ENCODE measurements at regions not wholly inside any gene's neighbourhood (a gene's known extent, or its start where the extent isn't known, plus 50 kb on each side); places are given as distances from the start of the nearest gene placed in this dataset.
"Not testable (repeated sequence)": the region's sequence is repeated elsewhere in the genome, so short reads cannot be mapped to it uniquely, and the experiment has no call there.

DNA sequence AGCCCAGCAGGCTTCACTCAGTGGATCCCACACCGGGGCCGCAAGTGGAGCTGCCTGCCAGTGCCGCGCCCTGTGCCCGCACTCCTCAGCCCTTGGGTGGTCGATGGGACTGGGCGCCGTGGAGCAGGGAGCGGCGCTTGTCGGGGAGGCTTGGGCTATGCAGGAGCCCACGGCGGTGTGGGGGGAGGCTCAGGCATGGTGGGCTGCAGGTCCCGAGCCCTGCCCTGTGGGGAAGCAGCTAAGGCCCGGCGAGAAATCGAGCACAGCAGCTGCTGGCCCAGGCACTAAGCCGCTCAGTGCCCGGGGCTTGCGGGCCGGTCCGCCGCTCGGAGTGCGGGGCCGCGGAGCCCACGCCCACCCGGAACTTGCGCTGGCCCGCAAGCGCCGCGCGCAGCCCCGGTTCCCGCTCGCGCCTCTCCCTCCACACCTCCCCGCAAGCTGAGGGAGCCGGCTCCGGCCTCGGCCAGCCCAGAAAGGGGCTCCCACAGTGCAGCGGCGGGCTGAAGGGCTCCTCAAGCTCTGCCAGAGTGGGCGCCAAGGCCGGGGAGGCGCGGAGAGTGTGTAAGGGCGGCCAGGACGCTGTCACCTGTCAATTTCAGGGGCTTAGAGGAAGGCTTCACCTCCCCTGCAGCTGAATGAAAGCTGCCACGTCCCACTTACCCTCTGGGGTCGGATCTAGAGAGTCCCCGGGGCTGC, 157.3 kb downstream of the LY86 start:
- TF ChIP-seq, protein P1, sequence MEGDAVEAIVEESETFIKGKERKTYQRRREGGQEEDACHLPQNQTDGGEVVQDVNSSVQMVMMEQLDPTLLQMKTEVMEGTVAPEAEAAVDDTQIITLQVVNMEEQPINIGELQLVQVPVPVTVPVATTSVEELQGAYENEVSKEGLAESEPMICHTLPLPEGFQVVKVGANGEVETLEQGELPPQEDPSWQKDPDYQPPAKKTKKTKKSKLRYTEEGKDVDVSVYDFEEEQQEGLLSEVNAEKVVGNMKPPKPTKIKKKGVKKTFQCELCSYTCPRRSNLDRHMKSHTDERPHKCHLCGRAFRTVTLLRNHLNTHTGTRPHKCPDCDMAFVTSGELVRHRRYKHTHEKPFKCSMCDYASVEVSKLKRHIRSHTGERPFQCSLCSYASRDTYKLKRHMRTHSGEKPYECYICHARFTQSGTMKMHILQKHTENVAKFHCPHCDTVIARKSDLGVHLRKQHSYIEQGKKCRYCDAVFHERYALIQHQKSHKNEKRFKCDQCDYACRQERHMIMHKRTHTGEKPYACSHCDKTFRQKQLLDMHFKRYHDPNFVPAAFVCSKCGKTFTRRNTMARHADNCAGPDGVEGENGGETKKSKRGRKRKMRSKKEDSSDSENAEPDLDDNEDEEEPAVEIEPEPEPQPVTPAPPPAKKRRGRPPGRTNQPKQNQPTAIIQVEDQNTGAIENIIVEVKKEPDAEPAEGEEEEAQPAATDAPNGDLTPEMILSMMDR (IDR thresholded peaks at IDR 0.05), result not testable (repeated sequence)
- not testable (repeated sequence) for TF ChIP-seq POLR2A (IDR thresholded peaks at IDR 0.05)

All from esophagus squamous epithelium (tissue), 4 donors.